Hematopoietic multipotent progenitor cell treated with erythropoietin and hydrocortisone succinate and interleukin-3 and kit ligand, for 8 days (in vitro differentiated cells): ENCODE measurements at regions not wholly inside any gene's neighbourhood (a gene's known extent, or its start where the extent isn't known, plus 50 kb on each side); places are given as distances from the start of the nearest gene placed in this dataset.
"Not testable (repeated sequence)": the region's sequence is repeated elsewhere in the genome, so short reads cannot be mapped to it uniquely, and the experiment has no call there.

Experiments
- DNase-seq: peaks from one replicate; pipeline ENCODE4 v3.0.0-alpha.2; 2015

GRCh38 chr13:58379221-58379620 lies 747.7 kb downstream of the PCDH17 start:
- no peak for DNase-seq

- DNase-seq = not testable (repeated sequence)
Measured at GRCh38 chr13:58385336-58385735, 753.8 kb downstream of the PCDH17 start.

- no peak for DNase-seq
Measured at GRCh38 chr13:58397596-58398387, 766.2 kb downstream of the PCDH17 start.

- DNase-seq = no peak
Measured at GRCh38 chr13:58399263-58399662, 767.7 kb downstream of the PCDH17 start.

GRCh38 chr13:58406545-58406944 lies 775.0 kb downstream of the PCDH17 start:
- no peak for DNase-seq

GRCh38 chr13:58429917-58430316 lies 798.4 kb downstream of the PCDH17 start:
- no peak for DNase-seq

GRCh38 chr13:58434943-58435342 lies 803.4 kb downstream of the PCDH17 start:
- DNase-seq = no peak

GRCh38 chr13:58437427-58437826 lies 805.9 kb downstream of the PCDH17 start:
- DNase-seq = no peak

GRCh38 chr13:58446979-58447378 lies 815.4 kb downstream of the PCDH17 start:
- no peak for DNase-seq

GRCh38 chr13:58452123-58452623 lies 820.6 kb downstream of the PCDH17 start:
- no peak for DNase-seq

- DNase-seq = no peak
Measured at GRCh38 chr13:58455094-58455493, 823.5 kb downstream of the PCDH17 start.

- DNase-seq = no peak
Measured at GRCh38 chr13:58461217-58461616, 829.7 kb downstream of the PCDH17 start.

GRCh38 chr13:58463841-58464240 lies 832.3 kb downstream of the PCDH17 start:
- no peak for DNase-seq

- no peak for DNase-seq
Measured at GRCh38 chr13:58467176-58467575, 835.6 kb downstream of the PCDH17 start.

- DNase-seq = no peak
Measured at GRCh38 chr13:58472483-58472882, 840.9 kb downstream of the PCDH17 start.

- DNase-seq = no peak
Measured at GRCh38 chr13:58474581-58474980, 843.0 kb downstream of the PCDH17 start.

- DNase-seq = no peak
Measured at GRCh38 chr13:58476206-58476918, 844.8 kb downstream of the PCDH17 start.

GRCh38 chr13:58478858-58479257 lies 847.3 kb downstream of the PCDH17 start:
- DNase-seq = no peak

GRCh38 chr13:58480061-58480460 lies 848.5 kb downstream of the PCDH17 start:
- DNase-seq = no peak

GRCh38 chr13:58488251-58488650 lies 856.7 kb downstream of the PCDH17 start:
- no peak for DNase-seq

GRCh38 chr13:58495668-58496067 lies 864.1 kb downstream of the PCDH17 start:
- no peak for DNase-seq

- no peak for DNase-seq
Measured at GRCh38 chr13:58500938-58501337, 869.4 kb downstream of the PCDH17 start.

- DNase-seq = not testable (repeated sequence)
Measured at GRCh38 chr13:58504202-58504700, 872.7 kb downstream of the PCDH17 start.
